Stimulated activated CD4-positive, alpha-beta T cell treated with anti-CD3 and anti-CD28 coated beads, Interleukin-4, amount 100 ng/mL, for 24 hours (primary cell): ENCODE measurements at regions not wholly inside any gene's neighbourhood (a gene's known extent, or its start where the extent isn't known, plus 50 kb on each side); places are given as distances from the start of the nearest gene placed in this dataset.
"Not testable (repeated sequence)": the region's sequence is repeated elsewhere in the genome, so short reads cannot be mapped to it uniquely, and the experiment has no call there.

Source experiments
- DNase-seq: peaks from one replicate; pipeline ENCODE4 v3.0.0-alpha.2; 2020

DNA sequence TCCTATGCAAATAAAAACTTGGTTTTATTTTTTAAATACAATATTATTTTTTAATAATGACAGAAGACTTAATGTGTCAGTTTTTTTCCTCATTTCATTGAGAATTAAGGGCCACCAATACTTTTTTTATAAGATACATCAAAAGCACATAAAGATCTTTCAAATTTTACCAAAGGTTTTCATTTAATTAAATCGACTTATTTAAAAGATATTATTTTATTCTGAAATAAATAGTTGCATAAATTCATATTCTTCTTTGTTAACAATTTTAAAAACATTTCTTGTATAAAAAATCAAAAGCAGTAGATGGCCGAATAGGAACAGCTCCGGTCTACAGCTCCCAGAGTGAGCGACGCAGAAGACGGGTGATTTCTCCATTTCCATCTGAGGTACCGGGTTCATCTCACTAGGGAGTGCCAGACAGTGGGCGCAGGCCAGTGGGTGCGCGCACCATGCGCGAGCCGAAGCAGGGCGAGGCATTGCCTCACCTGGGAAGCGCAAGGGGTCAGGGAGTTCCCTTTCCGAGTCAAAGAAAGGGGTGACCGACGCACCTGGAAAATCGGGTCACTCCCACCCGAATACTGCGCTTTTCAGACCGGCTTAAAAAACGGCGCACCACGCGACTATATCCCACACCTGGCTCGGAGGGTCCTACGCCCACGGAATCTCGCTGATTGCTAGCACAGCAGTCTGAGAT, 374.6 kb upstream of the NPVF start:
- DNase-seq, result not testable (repeated sequence)

DNA sequence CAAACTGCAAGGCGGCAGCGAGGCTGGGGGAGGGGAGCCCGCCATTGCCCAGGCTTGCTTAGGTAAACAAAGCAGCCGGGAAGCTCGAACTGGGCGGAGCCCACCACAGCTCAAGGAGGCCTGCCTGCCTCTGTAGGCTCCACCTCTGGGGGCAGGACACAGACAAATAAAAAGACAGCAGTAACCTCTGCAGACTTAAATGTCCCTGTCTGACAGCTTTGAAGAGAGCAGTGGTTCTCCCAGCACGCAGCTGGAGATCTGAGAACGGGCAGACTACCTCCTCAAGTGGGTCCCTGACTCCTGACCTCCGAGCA, 375.1 kb upstream of the NPVF start:
- DNase-seq, result not testable (repeated sequence)

DNA sequence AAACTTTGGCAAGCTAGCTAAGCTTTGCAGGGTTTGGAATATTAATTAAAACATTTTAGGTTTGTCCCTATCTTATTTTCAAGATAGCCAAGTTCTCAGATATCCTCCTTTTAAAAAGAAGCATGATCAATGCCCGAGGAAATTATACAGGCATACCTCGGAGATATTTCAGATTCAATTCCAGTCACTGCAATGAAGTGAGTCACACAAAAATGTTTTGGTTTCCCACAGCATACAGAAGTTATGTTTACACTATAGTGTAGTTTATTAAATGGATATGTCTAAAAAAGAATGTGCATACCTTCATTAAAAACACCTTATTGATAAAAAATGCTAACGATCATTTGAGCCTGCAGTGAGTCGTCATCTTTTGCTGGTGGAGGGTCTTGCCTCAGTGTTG, 382.9 kb upstream of the NPVF start:
- DNase-seq, result no peak

DNA sequence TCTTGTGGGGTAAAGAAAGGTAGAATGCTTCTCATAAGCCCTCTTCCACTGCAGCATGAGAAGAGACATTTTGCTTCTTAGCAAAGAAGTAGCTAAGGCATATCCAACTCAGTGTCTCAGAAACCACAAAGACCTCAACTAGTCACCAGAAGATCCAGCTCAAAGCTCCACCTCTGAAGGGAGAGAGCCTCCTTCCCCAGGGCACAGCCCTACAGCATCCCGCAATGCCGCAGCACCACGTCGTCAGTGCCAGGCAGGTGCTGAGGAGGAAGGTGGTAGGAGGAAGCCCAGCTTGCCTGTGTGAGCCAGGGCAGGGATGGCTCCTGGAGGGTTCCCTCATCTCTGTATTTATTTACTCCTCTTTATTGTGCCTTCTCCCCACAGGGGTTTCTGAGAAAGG, 385.6 kb upstream of the NPVF start:
- no peak for DNase-seq

DNA sequence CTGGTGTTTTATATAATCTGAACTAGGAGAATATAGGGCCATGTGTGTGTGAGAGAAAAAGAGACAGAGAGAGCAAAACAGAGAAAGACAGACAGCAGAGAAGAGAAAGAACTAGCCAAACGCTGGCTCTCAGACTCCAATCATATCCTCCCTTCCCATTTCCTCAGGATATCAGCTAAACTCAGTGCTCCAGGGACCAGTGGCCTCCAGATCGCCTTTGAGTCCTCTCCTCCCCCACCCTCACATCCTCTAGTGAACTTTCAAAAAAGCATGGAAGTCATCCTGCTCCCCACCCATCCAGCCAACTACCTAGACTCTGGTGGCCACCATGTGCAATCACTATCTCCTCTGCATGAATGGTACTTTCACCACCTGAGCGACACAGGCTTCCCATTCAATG, 386.1 kb upstream of the NPVF start:
- DNase-seq, result no peak

DNA sequence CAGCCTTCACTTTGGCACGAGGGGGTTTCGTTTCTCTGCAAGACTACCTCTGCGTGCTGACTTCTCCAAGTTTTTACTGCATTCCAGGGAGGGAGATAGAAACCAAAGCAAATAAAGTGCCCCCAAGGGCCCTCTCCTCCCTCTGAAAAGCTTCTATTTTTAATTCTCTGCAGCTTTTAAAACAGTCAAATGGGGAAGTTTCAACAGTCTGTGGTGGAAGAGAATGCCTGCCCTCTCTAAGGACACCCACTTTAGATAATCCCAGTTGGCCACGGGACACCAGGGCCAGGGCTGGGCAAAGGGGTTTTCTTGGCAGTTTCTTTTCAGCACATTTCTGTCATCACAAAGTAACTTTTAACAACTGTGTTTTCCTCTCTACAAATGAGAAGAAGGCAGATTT, 386.7 kb upstream of the NPVF start:
- DNase-seq, result no peak

DNA sequence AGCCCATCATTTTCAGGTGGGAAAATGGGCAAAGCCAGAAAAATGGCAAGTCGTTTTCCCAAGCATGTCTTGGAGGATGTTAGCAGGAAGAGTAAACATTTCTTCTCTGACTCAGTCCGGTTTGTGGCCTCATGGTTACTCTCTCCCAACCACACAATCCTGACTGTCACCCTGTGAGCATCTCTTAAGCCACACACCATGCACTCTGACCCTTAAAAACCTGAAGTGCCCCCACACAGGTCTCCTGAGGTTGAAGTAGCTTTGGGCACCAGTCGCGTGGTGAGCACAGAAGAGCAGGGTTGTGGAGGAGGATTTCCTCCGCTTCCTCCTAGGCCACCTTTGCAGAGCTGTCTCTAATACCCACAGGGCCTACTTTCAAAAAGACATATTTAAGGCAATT, 387.3 kb upstream of the NPVF start:
- DNase-seq, result no peak

DNA sequence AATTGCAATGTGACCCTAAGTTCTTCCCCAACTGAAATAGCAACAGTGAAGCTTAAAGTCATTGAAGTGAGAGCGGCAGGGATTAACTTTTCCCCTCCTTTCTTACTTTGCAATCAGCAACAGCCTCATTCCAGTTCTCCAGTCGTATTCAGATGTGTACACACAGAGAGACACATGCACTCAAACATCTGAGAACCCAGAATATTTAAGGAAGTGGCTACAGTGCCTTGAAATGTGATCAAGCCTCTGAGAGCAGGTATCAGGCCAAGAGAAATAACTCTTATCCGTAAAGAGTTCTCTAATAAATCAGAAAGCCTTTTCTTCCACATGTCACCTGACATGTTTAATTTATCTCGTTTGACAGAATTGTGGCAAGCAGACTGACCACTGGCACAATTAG, 388.9 kb upstream of the NPVF start:
- DNase-seq, result no peak

DNA sequence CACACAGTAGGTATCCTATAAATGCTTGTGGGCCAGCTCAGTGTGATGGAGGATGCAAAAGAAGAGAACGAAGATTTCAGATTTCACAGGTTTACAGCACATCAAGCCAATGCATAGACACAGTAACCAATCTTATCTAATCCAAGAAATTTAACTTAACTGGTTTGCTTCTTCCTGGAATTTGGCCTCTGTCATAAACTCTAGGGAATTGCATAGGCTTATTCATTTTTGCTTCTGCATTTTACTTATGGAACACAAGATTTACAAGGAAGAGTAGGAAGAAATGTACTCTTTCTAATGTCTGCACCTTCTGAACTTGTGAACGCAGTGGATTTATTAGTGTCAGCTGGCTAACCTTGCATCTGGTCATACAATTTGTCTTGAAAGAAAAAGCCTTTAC, 389.4 kb upstream of the NPVF start:
- no peak for DNase-seq

DNA sequence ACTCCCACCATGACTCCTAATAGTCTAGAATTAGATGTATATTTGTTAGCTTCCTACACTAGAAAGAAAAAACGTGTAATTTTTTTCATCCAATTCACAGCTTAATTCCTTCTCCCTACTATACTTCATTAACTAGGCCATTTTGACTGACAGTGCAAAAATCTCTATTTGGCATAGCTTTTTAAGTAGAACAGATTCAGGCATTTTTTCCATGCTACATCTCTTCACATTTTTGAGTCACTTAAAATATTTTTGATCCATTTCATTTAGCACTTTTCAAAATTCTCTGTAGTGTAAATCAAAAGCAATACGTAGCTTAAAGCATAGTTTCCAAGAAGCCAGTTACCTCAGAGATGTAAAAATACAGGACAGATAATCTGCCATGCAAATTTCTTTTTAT, 391.1 kb upstream of the NPVF start:
- no peak for DNase-seq

DNA sequence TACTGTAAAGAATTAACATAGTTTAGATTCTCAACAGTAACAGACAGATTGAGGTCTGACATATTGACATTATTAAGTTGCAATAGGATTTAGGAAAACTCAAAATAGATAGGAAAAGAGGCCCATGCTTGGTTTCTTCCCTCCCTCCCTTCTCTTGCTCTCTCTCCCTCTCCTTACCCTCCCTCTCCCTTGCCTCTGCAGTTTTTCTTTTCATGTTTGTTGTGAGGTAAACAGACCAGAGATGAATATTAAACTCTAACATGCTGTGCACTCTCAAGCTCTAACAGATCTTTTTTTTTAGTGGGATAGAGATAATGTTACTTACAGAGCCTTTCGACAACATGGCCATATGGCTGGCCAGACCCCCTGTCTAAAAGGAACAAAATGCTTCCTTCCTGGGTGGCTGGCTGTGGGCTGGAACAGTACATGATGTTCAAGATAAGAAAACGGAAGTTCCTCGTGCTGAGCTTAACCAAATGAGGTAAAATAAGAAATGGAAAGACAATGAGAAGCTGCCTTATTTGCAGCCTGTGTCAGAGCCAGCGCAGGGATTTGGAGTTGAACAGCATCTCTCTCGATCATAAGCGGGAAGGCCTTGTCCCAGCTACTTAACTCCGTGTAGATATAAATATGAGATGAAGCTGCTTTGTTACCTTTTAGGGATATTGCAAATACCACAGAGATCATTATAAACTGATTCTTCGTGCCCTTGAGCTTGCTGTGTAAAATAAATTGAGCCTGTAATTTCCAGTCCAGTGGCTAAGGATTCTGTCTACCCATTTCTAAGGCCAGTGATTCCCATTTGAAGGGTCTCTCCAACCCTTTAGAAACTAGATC, 391.9 kb upstream of the NPVF start:
- DNase-seq, result peak; percentile 4

DNA sequence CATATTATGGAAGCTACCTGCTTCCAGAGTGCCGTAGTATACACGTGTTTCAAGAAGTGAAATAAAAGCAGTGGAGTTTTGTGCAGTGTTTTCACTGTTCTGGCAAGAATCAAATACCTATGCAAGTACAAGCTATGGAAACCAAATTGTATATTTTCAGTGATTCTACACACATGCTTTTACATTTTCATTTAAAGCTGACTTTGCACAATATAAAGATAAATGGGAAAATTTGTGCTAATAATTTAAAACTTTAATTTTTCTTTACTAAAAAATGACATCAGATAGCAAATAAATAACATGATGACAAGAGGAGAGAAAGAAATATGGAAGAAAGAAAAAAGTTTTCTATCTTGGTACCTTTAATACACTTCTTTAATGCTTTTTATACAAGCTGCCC, 393.7 kb upstream of the NPVF start:
- DNase-seq, result no peak

DNA sequence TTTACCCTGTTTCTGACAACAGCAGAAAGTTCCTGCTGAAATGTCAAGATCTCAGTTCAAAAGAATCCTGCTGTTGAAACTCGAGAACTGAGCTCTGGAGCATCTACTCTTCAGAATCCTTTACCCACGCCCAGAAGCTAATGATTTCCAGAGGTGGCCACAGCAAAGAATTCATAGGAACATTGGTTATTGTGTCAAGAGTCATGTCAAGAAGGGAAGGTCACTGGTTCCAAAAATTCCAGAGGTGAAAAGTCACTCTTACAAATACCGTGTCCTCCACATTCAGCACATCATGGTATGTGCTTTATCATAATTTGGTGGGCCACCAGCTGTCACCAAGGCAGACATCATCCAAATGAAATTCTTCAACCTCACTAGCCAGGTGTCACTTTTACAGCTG, 394.4 kb upstream of the NPVF start:
- DNase-seq, result no peak

DNA sequence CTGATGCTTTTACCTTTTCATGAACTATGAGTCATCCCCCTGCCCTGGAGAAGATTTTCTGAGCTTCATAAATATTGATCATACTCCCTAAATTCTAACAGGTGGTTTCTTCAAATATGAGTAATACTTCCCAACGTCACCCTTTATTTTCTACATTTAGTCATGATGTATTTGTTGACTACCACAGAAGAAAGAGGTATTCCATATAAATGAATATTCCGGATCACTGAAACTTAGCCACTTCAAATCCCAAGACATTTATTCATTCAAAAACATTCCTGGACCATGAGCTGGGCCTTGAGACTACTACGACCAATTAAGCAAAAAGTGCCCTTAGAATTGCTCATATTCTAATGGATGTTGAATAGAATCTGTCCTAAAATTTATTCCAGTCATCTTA, 395.8 kb upstream of the NPVF start:
- no peak for DNase-seq

DNA sequence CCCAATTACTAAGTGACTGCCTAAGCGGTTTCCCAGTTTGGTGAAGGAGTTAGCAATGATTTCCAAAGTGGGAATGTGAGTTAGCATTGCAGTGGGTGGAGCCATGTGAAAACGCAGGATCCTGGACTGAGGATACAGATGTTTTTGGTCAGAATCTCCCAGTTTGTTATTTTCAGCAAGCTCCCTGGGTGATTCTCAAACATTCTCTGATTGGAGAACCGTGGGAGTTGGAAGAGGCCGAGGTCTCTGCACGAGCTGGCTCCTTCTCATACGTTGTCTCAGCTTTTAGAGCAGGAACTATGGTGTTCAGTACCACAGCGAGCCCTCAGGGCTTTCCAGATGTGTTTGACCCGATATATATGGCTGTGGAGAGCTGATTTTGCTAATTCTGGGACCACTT, 396.5 kb upstream of the NPVF start:
- DNase-seq, result no peak

DNA sequence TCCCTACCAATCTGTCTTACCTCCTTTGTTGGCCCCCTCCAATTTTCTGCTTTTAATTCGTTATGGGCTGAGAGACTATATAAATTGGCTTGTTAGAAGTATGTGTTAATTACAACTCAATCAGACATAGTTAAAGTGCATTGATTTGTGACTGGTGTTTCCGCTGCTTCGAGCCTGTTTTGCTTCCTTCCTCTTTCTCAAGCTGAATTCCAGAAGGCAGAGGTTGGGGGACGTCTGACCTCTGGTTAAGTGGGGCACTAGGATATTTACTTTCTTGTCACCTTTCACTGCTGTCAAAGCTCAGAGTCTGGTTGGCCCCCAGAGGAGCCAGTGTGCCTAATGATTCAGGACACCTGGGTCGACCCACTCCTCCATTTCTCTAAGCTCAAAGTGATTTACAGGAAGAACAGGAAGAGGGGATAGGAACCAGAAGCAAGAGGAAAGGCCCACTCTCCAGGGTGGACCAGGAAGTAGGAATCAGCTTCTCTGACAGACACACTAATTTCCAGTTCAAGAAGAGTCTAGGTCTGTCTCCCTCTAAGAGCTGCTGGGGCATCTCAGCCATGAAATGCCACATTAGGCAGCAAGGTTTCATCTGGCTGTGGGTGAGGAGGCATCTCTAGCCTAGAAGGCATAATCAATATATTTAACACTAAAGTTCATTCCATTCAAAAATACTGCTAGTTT, 397.2 kb upstream of the NPVF start:
- DNase-seq, result no peak

DNA sequence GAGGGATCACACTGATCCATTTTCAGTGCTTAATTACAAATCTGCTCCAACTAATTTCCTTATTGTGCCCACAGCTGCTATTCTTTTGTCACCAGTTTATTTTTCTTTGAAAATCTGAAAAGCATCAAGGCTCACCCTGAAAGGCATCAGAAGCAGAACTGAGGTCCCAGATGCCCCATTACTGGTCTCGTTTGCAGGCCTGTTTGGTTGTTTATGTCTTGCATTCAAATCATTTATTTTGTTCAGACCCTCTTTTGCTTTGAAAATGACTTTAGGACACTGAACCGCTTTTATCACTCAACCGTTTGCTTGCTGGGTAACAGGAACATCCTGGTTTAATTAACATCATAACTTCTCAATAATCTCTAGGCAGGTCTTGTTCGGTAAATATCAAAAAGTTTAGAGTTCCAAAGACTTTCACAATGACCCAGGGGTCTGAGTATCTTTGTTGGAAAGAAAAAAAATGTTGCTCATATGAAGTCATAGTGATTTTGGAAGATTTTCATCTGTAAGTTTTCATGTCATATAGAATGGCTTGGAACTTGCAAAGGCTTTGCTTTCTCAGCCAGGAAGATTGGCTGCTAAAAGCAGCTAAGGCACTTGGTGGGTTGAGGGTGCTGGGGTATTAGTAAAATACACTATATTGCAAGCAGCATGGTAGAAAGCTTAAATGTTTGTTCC, 398.3 kb upstream of the NPVF start:
- no peak for DNase-seq

DNA sequence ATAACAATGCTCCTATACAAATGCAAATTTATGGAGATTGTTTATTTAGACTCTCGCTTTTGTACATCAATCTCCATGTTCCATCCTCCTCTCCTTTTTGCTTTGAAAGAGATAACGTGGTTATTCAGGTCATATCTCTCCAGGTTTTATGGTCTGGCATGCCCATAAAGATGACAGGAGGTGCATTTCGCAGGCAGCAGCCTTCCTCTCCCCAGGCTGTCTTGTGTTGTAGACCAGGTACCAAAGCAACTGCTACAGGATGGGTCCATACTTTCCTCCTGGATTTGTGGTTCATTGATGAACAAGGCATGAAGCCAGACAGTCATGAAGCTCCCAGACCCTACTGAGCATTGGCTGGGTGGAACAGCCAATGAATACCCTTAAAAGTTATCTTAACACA, 400.2 kb upstream of the NPVF start:
- DNase-seq, result no peak

DNA sequence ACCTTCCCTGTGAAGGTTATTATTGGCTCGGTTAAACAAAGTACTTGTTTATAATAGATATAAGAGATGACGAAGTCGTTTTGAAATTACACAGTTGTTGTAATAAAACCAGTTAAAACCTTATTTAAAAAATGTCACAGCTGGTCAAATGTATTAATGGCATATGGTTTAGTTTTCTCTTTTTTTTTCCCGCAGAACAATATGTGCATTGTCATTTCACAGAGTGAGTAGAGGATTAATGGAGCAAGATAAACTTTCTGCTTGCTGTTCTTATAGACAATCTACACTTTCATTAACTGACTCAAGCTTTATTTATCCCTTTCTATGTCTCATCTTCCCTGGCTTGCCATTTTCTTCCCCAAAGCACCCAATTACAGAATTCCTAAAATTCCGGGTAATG, 404.3 kb upstream of the NPVF start:
- no peak for DNase-seq

DNA sequence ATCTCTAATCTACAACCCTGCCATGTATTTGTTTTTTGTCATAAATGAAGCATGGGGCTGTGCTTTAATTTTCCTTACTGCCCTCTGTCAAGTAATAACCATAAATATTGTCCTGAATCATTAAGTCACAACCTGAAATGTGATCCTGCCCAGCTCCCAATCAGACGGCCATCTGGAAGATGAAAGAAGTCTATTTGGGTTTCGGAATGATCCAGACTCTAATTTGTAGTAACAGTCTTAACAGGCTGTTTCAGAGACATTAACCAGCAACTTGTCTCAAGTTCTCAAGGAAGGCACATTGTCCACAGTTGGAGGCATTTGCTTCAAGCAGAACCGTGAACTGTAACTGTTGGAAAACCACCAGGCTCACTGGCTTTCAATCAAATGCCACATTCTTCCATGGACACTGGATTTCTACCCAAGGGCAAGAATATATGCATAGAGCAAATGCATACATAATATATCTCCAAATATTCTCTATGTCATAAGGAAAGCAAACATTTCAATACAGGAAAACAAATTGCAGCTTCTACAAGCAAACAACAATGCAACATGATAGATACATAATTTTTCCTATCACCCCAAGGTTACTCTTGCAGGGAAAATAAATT, 405.2 kb upstream of the NPVF start:
- no peak for DNase-seq

DNA sequence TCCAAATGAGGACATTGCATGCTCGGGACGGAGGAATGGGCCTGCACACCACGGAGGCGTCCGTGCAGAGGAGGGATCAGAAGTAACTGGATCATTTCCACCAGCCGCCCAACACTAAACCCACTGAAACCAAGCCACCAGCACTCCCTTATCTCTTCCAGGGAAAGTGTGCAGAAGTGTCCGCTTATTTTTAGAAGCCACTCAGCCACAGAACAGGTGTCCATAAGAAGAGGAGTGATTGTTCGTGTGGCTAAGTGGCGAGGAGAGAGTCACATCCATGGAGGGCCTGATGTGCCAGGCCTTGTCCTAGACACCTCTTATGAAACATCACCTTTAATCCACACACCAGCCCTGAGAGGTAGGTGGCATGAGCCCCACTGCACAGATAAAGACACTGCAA, 407.9 kb upstream of the NPVF start:
- DNase-seq, result no peak

DNA sequence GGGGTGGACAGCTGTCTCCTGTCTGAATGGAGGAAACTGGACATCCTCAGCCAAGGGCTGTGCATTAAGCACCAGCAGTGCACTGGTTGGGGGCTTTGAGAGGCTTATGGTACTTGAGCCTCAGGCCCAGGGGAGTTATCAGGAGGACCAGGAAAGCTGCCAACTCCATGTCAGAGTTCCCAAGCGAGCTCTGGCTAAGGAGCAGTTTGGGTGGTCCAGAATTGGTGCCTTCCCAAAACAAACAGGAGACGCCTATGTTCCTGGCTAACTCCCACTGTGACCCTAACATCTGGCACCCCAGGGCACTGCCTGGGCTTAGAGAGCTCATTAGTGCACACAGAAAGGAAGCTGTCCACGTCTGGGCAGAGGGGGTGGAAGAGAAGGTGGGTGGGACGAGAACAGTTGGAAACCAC, 408.6 kb upstream of the NPVF start:
- no peak for DNase-seq

DNA sequence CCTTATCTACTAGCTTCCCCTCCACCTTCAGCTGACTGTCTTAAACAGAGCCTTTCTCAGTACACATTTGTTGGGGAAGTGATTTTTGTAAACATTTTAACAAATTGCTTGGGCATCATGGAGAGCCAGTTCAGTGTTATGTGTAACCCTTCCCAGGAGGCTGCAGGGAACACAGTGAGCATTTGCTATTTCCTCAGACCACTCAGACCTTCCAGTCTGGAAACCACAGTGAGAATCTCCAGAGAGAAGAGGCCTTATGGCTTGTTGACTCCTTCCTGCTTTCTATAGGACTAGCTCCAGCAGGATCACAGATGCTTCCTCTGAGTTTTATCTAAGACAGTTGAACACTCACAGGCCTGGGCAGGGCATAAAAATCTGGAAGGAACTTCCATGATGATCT, 409.8 kb upstream of the NPVF start:
- DNase-seq, result no peak
